OCI-LY1 (cell line): ENCODE measurements at regions not wholly inside any gene's neighbourhood (a gene's known extent, or its start where the extent isn't known, plus 50 kb on each side); places are given as distances from the start of the nearest gene placed in this dataset.

Experiments used
- EZH2 ChIP-seq: fragments of 200-600 bp; sonication (generic), shearing (Covaris generic); IDR thresholded peaks from 2 replicates; pipeline ENCODE4 v1.8.0; 2017; ENCODE audit warnings: borderline replicate concordance, mixed run types, mild to moderate bottlenecking, antibody characterized with exemption, low read length, moderate library complexity, mixed read lengths
- TF ChIP-seq, protein P1 (sequence below): fragments of 200-600 bp; sonication (generic), shearing (Covaris generic); IDR thresholded peaks from 2 replicates; pipeline ENCODE4 v1.5.1; 2017; ENCODE audit warnings: mild to moderate bottlenecking, antibody characterized with exemption, low read length, moderate library complexity, mixed read lengths

DNA sequence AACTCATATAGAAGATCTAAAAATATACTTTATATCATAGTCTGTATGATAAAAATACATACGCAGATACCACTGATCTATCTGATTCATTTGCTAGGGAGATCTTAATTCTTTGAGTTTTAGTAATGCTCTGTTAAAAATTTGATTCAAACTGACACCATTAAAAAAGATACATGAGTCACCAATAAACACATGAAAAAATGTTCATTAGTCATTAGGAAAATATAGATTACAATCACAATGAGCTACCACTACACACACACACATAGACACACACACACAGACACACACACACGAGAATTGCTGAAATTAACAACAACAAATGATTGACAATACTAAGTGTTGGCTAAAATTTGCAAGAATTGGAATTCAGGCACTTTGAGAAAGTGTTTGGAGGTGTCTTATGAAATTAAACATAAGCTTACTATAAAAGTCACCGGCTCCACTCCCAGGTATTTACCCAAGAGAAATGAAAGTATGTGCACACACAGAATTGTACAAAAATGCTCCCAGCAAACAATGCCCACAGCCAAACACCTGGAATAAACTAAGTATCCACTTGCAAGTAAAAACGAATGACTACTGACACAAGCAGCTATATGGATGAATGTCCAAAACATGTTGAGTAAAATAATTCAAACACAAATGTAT lies 117.7 kb upstream of the GGTLC1 start:
- TF ChIP-seq, protein P1, sequence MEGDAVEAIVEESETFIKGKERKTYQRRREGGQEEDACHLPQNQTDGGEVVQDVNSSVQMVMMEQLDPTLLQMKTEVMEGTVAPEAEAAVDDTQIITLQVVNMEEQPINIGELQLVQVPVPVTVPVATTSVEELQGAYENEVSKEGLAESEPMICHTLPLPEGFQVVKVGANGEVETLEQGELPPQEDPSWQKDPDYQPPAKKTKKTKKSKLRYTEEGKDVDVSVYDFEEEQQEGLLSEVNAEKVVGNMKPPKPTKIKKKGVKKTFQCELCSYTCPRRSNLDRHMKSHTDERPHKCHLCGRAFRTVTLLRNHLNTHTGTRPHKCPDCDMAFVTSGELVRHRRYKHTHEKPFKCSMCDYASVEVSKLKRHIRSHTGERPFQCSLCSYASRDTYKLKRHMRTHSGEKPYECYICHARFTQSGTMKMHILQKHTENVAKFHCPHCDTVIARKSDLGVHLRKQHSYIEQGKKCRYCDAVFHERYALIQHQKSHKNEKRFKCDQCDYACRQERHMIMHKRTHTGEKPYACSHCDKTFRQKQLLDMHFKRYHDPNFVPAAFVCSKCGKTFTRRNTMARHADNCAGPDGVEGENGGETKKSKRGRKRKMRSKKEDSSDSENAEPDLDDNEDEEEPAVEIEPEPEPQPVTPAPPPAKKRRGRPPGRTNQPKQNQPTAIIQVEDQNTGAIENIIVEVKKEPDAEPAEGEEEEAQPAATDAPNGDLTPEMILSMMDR, result no peak
- TF ChIP-seq EZH2, result no peak
